ENCODE measurements at regions not wholly inside any gene's neighbourhood (a gene's known extent, or its start where the extent isn't known, plus 50 kb on each side); places are given as distances from the start of the nearest gene placed in this dataset.

GRCh38 chrY:7888506-7888905 is 977.0 kb upstream of the AMELY start:
- H3K4me1 Mint-ChIP-seq: no peaks in the 10 kb centered on the region
- no peak overlapping the region for H3K4me3 Mint-ChIP-seq
- H3K36me3 Mint-ChIP-seq (ENCODE audit: low read depth): no peaks in the 10 kb centered on the region
- no peaks in the 10 kb centered on the region for H3K9me3 Mint-ChIP-seq
- H3K27me3 Mint-ChIP-seq: no peaks in the 10 kb centered on the region
- no peak for DNase-seq
- H3K27ac Mint-ChIP-seq: no peak overlapping the region
- intact Hi-C loops (cut with micrococcal nuclease): no loop called here

GRCh38 chrY:7881696-7882095 is 970.1 kb upstream of the AMELY start:
- no peak for DNase-seq
- no peaks in the 10 kb centered on the region for H3K9me3 Mint-ChIP-seq
- H3K27me3 Mint-ChIP-seq: no peaks in the 10 kb centered on the region
- H3K4me3 Mint-ChIP-seq: no peak overlapping the region
- no peaks in the 10 kb centered on the region for H3K36me3 Mint-ChIP-seq (ENCODE audit: low read depth)
- H3K4me1 Mint-ChIP-seq: no peaks in the 10 kb centered on the region
- H3K27ac Mint-ChIP-seq: no peak overlapping the region
- intact Hi-C loops (cut with micrococcal nuclease): no loop called here

- Mint-ChIP-seq H3K36me3 (ENCODE audit: low read depth) (no peaks in the 10 kb centered on the region), H3K9me3 (no peaks in the 10 kb centered on the region), H3K4me3 (no peak overlapping the region), H3K4me1 (no peaks in the 10 kb centered on the region), H3K27ac (no peak overlapping the region), H3K27me3 (no peaks in the 10 kb centered on the region)
- no peak for DNase-seq
- intact Hi-C loops (cut with micrococcal nuclease): no loop called here
Measured at GRCh38 chrY:7879245-7879644, 967.7 kb upstream of the AMELY start.

GRCh38 chrY:7878719-7879118 is 967.2 kb upstream of the AMELY start:
- intact Hi-C loops (cut with micrococcal nuclease): no loop called here
- Mint-ChIP-seq H3K27ac (no peak overlapping the region), H3K4me1 (no peaks in the 10 kb centered on the region), H3K4me3 (no peak overlapping the region), H3K27me3 (no peaks in the 10 kb centered on the region), H3K9me3 (no peaks in the 10 kb centered on the region), H3K36me3 (ENCODE audit: low read depth) (no peaks in the 10 kb centered on the region)
- DNase-seq: no peak

GRCh38 chrY:7877458-7877857 is 965.9 kb upstream of the AMELY start:
- H3K36me3 Mint-ChIP-seq (ENCODE audit: low read depth): no peaks in the 10 kb centered on the region
- no peak overlapping the region for H3K27ac Mint-ChIP-seq
- no peaks in the 10 kb centered on the region for H3K4me1 Mint-ChIP-seq
- intact Hi-C loops (cut with micrococcal nuclease): no loop called here
- DNase-seq: no peak
- H3K27me3 Mint-ChIP-seq: no peaks in the 10 kb centered on the region
- no peaks in the 10 kb centered on the region for H3K9me3 Mint-ChIP-seq
- no peak overlapping the region for H3K4me3 Mint-ChIP-seq

GRCh38 chrY:7874080-7874479 is 962.5 kb upstream of the AMELY start:
- DNase-seq: peak; percentile 52
- Mint-ChIP-seq H3K4me3 (no peak overlapping the region), H3K9me3 (no peaks in the 10 kb centered on the region), H3K27ac (no peak overlapping the region), H3K36me3 (ENCODE audit: low read depth) (no peaks in the 10 kb centered on the region), H3K4me1 (no peaks in the 10 kb centered on the region), H3K27me3 (no peaks in the 10 kb centered on the region)
- intact Hi-C loops (cut with micrococcal nuclease): loop anchor here (5.0 kb wide), 1 partner anchor 912 kb away; no protein-coding TSS in a partner anchor

- Mint-ChIP-seq H3K27ac (no peak overlapping the region), H3K4me1 (no peaks in the 10 kb centered on the region), H3K4me3 (no peak overlapping the region), H3K36me3 (ENCODE audit: low read depth) (no peaks in the 10 kb centered on the region), H3K27me3 (no peaks in the 10 kb centered on the region), H3K9me3 (no peaks in the 10 kb centered on the region)
- no peak for DNase-seq
- intact Hi-C loops (cut with micrococcal nuclease): loop anchor here (5.0 kb wide), 1 partner anchor 909 kb away; no protein-coding TSS in a partner anchor
Measured at GRCh38 chrY:7871304-7871932, 959.9 kb upstream of the AMELY start.

GRCh38 chrY:7866976-7867375 is 955.4 kb upstream of the AMELY start:
- H3K4me1 Mint-ChIP-seq: no peaks in the 10 kb centered on the region
- DNase-seq: no peak
- H3K9me3 Mint-ChIP-seq: no peaks in the 10 kb centered on the region
- H3K36me3 Mint-ChIP-seq (ENCODE audit: low read depth): no peaks in the 10 kb centered on the region
- H3K4me3 Mint-ChIP-seq: no peak overlapping the region
- no peaks in the 10 kb centered on the region for H3K27me3 Mint-ChIP-seq
- intact Hi-C loops (cut with micrococcal nuclease): no loop called here
- H3K27ac Mint-ChIP-seq: no peak overlapping the region

- Mint-ChIP-seq H3K4me3 (no peak overlapping the region), H3K9me3 (no peaks in the 10 kb centered on the region), H3K4me1 (no peaks in the 10 kb centered on the region), H3K27me3 (no peaks in the 10 kb centered on the region), H3K27ac (no peak overlapping the region), H3K36me3 (ENCODE audit: low read depth) (no peaks in the 10 kb centered on the region)
- DNase-seq: no peak
- intact Hi-C loops (cut with micrococcal nuclease): no loop called here
Measured at GRCh38 chrY:7860781-7861614, 949.4 kb upstream of the AMELY start.

GRCh38 chrY:7850191-7850590 is 938.6 kb upstream of the AMELY start:
- no peaks in the 10 kb centered on the region for H3K4me1 Mint-ChIP-seq
- H3K4me3 Mint-ChIP-seq: no peak overlapping the region
- intact Hi-C loops (cut with micrococcal nuclease): no loop called here
- no peak overlapping the region for H3K27ac Mint-ChIP-seq
- no peaks in the 10 kb centered on the region for H3K36me3 Mint-ChIP-seq (ENCODE audit: low read depth)
- peaks cover 2% of the 10 kb centered on the region for H3K27me3 Mint-ChIP-seq
- no peaks in the 10 kb centered on the region for H3K9me3 Mint-ChIP-seq
- no peak for DNase-seq

- H3K27ac Mint-ChIP-seq: no peak overlapping the region
- H3K27me3 Mint-ChIP-seq: no peaks in the 10 kb centered on the region
Measured at GRCh38 chrY:7845776-7846175, 934.2 kb upstream of the AMELY start.

GRCh38 chrY:7837046-7837445 is 925.5 kb upstream of the AMELY start:
- H3K4me3 Mint-ChIP-seq: no peak overlapping the region
- H3K9me3 Mint-ChIP-seq: no peaks in the 10 kb centered on the region
- H3K36me3 Mint-ChIP-seq (ENCODE audit: low read depth): no peaks in the 10 kb centered on the region
- H3K4me1 Mint-ChIP-seq: no peaks in the 10 kb centered on the region
- H3K27ac Mint-ChIP-seq: no peak overlapping the region
- intact Hi-C loops (cut with micrococcal nuclease): no loop called here
- H3K27me3 Mint-ChIP-seq: no peaks in the 10 kb centered on the region
- no peak for DNase-seq

More at GRCh38 chrY:7845776-7846175, 934.2 kb upstream of the AMELY start:
- Mint-ChIP-seq H3K4me1 (no peaks in the 10 kb centered on the region), H3K4me3 (no peak overlapping the region), H3K9me3 (no peaks in the 10 kb centered on the region), H3K36me3 (ENCODE audit: low read depth) (no peaks in the 10 kb centered on the region)
- intact Hi-C loops (cut with micrococcal nuclease): no loop called here
- no peak for DNase-seq

GRCh38 chrY:7836366-7836765 is 924.8 kb upstream of the AMELY start:
- Mint-ChIP-seq H3K36me3 (ENCODE audit: low read depth) (no peaks in the 10 kb centered on the region), H3K4me3 (no peak overlapping the region), H3K4me1 (no peaks in the 10 kb centered on the region), H3K27me3 (no peaks in the 10 kb centered on the region), H3K9me3 (no peaks in the 10 kb centered on the region), H3K27ac (no peak overlapping the region)
- intact Hi-C loops (cut with micrococcal nuclease): no loop called here
- no peak for DNase-seq

- H3K27ac Mint-ChIP-seq: no peak overlapping the region
- intact Hi-C loops (cut with micrococcal nuclease): no loop called here
- DNase-seq: no peak
- no peaks in the 10 kb centered on the region for H3K27me3 Mint-ChIP-seq
- H3K9me3 Mint-ChIP-seq: no peaks in the 10 kb centered on the region
- H3K4me3 Mint-ChIP-seq: no peak overlapping the region
- H3K36me3 Mint-ChIP-seq (ENCODE audit: low read depth): no peaks in the 10 kb centered on the region
- no peaks in the 10 kb centered on the region for H3K4me1 Mint-ChIP-seq
Measured at GRCh38 chrY:7835416-7835815, 923.9 kb upstream of the AMELY start.
